ENCODE measurements at regions not wholly inside any gene's neighbourhood (a gene's known extent, or its start where the extent isn't known, plus 50 kb on each side); places are given as distances from the start of the nearest gene placed in this dataset.

- Histone ChIP-seq H3K4me3 (no peak overlapping the region), H3K36me3 (no peaks in the 10 kb centered on the region), H3K27ac (no peak overlapping the region), H3K4me1 (no peaks in the 10 kb centered on the region), H3K27me3 (no peaks in the 10 kb centered on the region), H3K9me3 (no peaks in the 10 kb centered on the region)
- no peak for TF ChIP-seq CTCF (IDR thresholded peaks at IDR 0.05)
- FAIRE-seq (no peak), ATAC-seq (no peak), DNase-seq (no peak)
- intact Hi-C loops (cut with DNase I): no loop called here
Observed at GRCh38 chr14:41489315-41489972, 117.2 kb upstream of the LRFN5 start.

- Histone ChIP-seq H3K36me3 (no peaks in the 10 kb centered on the region), H3K9me3 (no peaks in the 10 kb centered on the region), H3K4me3 (no peak overlapping the region), H3K27ac (no peak overlapping the region), H3K4me1 (no peaks in the 10 kb centered on the region), H3K27me3 (no peaks in the 10 kb centered on the region)
- WGBS, 2 donors: 81 to 96% methylated on average over 1 of the region's 1 CpG
- ATAC-seq (no peak), FAIRE-seq (no peak), DNase-seq (no peak)
- no peak for TF ChIP-seq CTCF (IDR thresholded peaks at IDR 0.05)
- intact Hi-C loops (cut with DNase I): no loop called here
Observed at GRCh38 chr14:41488401-41488800, 118.3 kb upstream of the LRFN5 start.

- DNase-seq (no peak), ATAC-seq (no peak), FAIRE-seq (no peak)
- Histone ChIP-seq H3K4me1 (no peaks in the 10 kb centered on the region), H3K36me3 (no peaks in the 10 kb centered on the region), H3K4me3 (no peak overlapping the region), H3K27me3 (no peaks in the 10 kb centered on the region), H3K27ac (no peak overlapping the region), H3K9me3 (no peaks in the 10 kb centered on the region)
- intact Hi-C loops (cut with DNase I): no loop called here
- no peak for TF ChIP-seq CTCF (IDR thresholded peaks at IDR 0.05)
Observed at GRCh38 chr14:41482861-41483260, 123.8 kb upstream of the LRFN5 start.

- ATAC-seq (no peak), FAIRE-seq (no peak), DNase-seq (no peak)
- intact Hi-C loops (cut with DNase I): no loop called here
- no peaks in the 10 kb centered on the region for H3K36me3 ChIP-seq
- no peak for TF ChIP-seq CTCF (IDR thresholded peaks at IDR 0.05)
- no peak overlapping the region for H3K27ac ChIP-seq
- no peaks in the 10 kb centered on the region for H3K27me3 ChIP-seq
- 20 to 41% methylated on average over 1 of the region's 1 CpG for WGBS, 2 donors
- H3K4me1 ChIP-seq: no peaks in the 10 kb centered on the region
- H3K4me3 ChIP-seq: no peak overlapping the region
- no peaks in the 10 kb centered on the region for H3K9me3 ChIP-seq
Observed at GRCh38 chr14:41476526-41476925, 130.2 kb upstream of the LRFN5 start.

- Histone ChIP-seq H3K27ac (no peak overlapping the region), H3K9me3 (no peaks in the 10 kb centered on the region), H3K4me3 (no peak overlapping the region), H3K36me3 (no peaks in the 10 kb centered on the region), H3K4me1 (no peaks in the 10 kb centered on the region), H3K27me3 (no peaks in the 10 kb centered on the region)
- intact Hi-C loops (cut with DNase I): no loop called here
- FAIRE-seq (no peak), DNase-seq (no peak), ATAC-seq (no peak)
- TF ChIP-seq CTCF (IDR thresholded peaks at IDR 0.05): no peak
Observed at GRCh38 chr14:41461380-41461779, 145.3 kb upstream of the LRFN5 start.

Measured in pancreas (tissue), 10 donors.